ENCODE measurements at regions not wholly inside any gene's neighbourhood (a gene's known extent, or its start where the extent isn't known, plus 50 kb on each side); places are given as distances from the start of the nearest gene placed in this dataset.

GRCh38 chr7:96521068-96521894, 188.4 kb downstream of the SEM1 start:
- ChIA-PET CTCF (no interaction called here), SMC1A (ENCODE audit: uncharacterized antibody, unreplicated experiment) (no interaction called here), RAD21 (ENCODE audit: unreplicated experiment) (no interaction called here), POLR2A (no interaction called here)
- in situ Hi-C loops (cut with MboI) (no loop called here), intact Hi-C loops (cut with micrococcal nuclease; ENCODE audit: unreplicated experiment) (no loop called here)
- DNase-seq (ENCODE audit: low read depth, low spot score) (no peak), FAIRE-seq (no peak), ATAC-seq (no peak)
- Histone ChIP-seq H3K9ac (ENCODE audit: control insufficient read depth, insufficient read depth, low read length) (no peak overlapping the region), H4K20me1 (ENCODE audit: control insufficient read depth, insufficient read depth) (no peaks in the 10 kb centered on the region), H3K4me1 (ENCODE audit: control insufficient read depth, insufficient read depth, low read length) (no peaks in the 10 kb centered on the region), H3K4me3 (no peak overlapping the region), H3K27me3 (replicated peaks in 1 of 2; ENCODE audit: control insufficient read depth in 2 of 2, insufficient read depth in 2 of 2, low read length in 1 of 2) (peaks cover 0 to 3% of the 10 kb centered on the region in 2 experiments; a peak in 1 of 4 replicates), H3K79me2 (ENCODE audit: control insufficient read depth, insufficient read depth, low read length) (no peaks in the 10 kb centered on the region), H3K27ac (ENCODE audit: control insufficient read depth, insufficient read depth) (no peak overlapping the region), H3K9me3 (replicated peaks; ENCODE audit: control insufficient read depth, insufficient read depth, low read length) (no peaks in the 10 kb centered on the region), H3K36me3 (ENCODE audit: control insufficient read depth in 2 of 2, insufficient read depth in 2 of 2, low read length in 1 of 2) (no peaks in the 10 kb centered on the region), H3K4me2 (ENCODE audit: control insufficient read depth, insufficient read depth) (no peak overlapping the region), H2AFZ (ENCODE audit: control insufficient read depth, low read depth, low read length) (no peak overlapping the region)
- no peak for TF ChIP-seq ZNF687 (IDR thresholded peaks at IDR 0.05)
- TF ChIP-seq CREB1 (IDR thresholded peaks at IDR 0.05; ENCODE audit: low read depth) = no peak
- TF ChIP-seq EZH2 (IDR thresholded peaks at IDR 0.05; ENCODE audit: borderline replicate concordance, control insufficient read depth, low read depth, low read length) = no peak
- no peak for TF ChIP-seq STAT3 (IDR thresholded peaks at IDR 0.05; ENCODE audit: low read depth, low read length)
- 39% methylated on average over 13 of the region's 13 CpGs for WGBS (ENCODE audit: insufficient coverage, insufficient replicate concordance, low lambda C conversion rate, missing lambda C conversion rate)
- no TSS peak for BruUV-seq (replicated peaks)

Data from GM12878 (cell line).